ENCODE measurements at regions not wholly inside any gene's neighbourhood (a gene's known extent, or its start where the extent isn't known, plus 50 kb on each side); places are given as distances from the start of the nearest gene placed in this dataset.

DNA sequence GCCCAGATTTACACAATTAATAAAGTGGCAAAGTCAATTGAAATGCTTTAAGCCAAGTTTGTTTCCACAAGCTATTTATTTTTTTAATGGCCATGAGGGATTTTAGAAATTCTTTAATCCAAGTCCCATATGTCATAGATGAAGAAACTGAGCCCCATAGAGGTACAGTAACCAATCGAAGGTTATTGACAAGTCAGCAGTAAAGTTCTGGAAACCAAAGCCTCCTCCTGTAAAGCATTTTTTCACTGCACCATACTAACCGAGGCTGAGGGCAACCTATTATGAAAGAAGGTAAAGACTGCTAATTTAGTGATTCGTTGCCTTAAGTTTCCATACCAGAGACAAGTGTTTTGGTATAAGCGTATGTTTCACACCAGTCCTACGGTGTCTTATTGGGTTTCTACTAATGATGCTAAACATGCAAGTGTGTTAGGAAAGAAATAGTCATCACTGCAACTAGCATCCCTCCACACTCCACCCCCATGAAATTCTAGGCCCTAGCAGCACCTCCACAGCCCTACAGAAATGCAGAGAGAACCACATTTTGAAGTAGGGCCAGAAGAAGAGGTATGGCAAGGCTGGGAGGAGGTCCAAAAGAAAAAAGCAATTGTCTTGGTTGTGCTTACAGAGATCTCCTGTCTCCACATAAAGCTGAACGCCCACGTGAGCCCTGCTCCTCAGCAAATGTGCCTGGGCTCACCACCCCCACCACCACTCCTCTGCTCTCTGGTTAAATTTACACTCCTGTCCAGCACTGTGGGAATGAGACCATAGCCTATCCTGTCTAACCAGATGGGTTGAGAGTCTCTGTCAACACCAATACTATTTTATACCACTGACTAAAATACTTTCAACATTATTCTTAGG is 271.1 kb upstream of the G2E3 start:
- POLR2A ChIA-PET (ENCODE audit: unreplicated experiment) = no interaction called here
- ATAC-seq (no peak), DNase-seq (no peak)
- H3K79me2 ChIP-seq (ENCODE audit: low read length) = no peaks in the 10 kb centered on the region
- intact Hi-C loops (cut with micrococcal nuclease) = no loop called here
- TF ChIP-seq EZH2 (IDR thresholded peaks at IDR 0.05; ENCODE audit: low read length, unreplicated experiment) (no peak), EZH2phosphoT487 (IDR thresholded peaks at IDR 0.05; ENCODE audit: borderline replicate concordance, low read length) (no peak)
- TF ChIP-seq, protein P1, sequence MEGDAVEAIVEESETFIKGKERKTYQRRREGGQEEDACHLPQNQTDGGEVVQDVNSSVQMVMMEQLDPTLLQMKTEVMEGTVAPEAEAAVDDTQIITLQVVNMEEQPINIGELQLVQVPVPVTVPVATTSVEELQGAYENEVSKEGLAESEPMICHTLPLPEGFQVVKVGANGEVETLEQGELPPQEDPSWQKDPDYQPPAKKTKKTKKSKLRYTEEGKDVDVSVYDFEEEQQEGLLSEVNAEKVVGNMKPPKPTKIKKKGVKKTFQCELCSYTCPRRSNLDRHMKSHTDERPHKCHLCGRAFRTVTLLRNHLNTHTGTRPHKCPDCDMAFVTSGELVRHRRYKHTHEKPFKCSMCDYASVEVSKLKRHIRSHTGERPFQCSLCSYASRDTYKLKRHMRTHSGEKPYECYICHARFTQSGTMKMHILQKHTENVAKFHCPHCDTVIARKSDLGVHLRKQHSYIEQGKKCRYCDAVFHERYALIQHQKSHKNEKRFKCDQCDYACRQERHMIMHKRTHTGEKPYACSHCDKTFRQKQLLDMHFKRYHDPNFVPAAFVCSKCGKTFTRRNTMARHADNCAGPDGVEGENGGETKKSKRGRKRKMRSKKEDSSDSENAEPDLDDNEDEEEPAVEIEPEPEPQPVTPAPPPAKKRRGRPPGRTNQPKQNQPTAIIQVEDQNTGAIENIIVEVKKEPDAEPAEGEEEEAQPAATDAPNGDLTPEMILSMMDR (conservative IDR thresholded peaks at IDR 0.05; ENCODE audit: low read depth, low read length) = no peak
- no peaks in the 10 kb centered on the region for H3F3A ChIP-seq (ENCODE audit: low read length, unreplicated experiment)
- no peaks in the 10 kb centered on the region for H4K20me1 ChIP-seq (ENCODE audit: low read length)
- no peak overlapping the region for H3K9ac ChIP-seq (ENCODE audit: low read length)
- H2AFZ ChIP-seq (ENCODE audit: low read length) = no peak overlapping the region
- H3K4me3 ChIP-seq (ENCODE audit: low read length) = no peak overlapping the region
- no peak overlapping the region for H3K27ac ChIP-seq (ENCODE audit: low read length)
- H3K4me1 ChIP-seq (ENCODE audit: insufficient read depth, low read length) = peaks cover 12% of the 10 kb centered on the region; the same call in 1 of the 2 replicates
- no peak overlapping the region for H3K4me2 ChIP-seq (ENCODE audit: low read length)
- no peaks in the 10 kb centered on the region for H3K9me2 ChIP-seq (replicated peaks; ENCODE audit: low read length)
- H3K9me3 ChIP-seq (ENCODE audit: low read length) = no peaks in the 10 kb centered on the region
- BruUV-seq (replicated peaks) = no TSS peak
- CTCF ChIA-PET = no interaction called here
- H3K27me3 ChIP-seq (ENCODE audit: low read length) = no peaks in the 10 kb centered on the region
- H3K36me3 ChIP-seq (ENCODE audit: low read depth, low read length) = no peaks in the 10 kb centered on the region

DNA sequence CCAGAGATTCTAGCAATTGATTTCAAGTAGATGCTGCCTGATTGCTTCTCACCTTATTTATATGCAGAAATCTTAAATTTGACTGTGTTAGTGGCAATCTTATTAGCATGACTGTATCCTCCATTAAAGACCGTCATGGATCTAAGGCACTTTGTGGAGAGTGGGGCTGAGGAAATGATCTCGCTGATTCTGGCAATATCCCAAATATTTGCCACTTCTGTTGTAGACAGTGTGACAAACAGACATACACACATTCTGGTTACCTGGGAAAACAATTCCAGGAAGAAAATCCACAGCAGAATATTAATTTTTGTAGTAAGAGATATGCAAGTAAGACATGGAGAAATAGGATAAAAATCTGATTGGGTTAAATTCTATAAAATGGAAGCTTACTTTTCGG is 269.0 kb upstream of the G2E3 start:
- Histone ChIP-seq H3K79me2 (ENCODE audit: low read length) (no peaks in the 10 kb centered on the region), H3K9ac (ENCODE audit: low read length) (no peak overlapping the region), H3K4me3 (ENCODE audit: low read length) (no peak overlapping the region), H3K9me2 (replicated peaks; ENCODE audit: low read length) (no peaks in the 10 kb centered on the region), H4K20me1 (ENCODE audit: low read length) (no peaks in the 10 kb centered on the region), H3K27ac (ENCODE audit: low read length) (no peak overlapping the region), H2AFZ (ENCODE audit: low read length) (no peak overlapping the region), H3F3A (ENCODE audit: low read length, unreplicated experiment) (no peaks in the 10 kb centered on the region), H3K27me3 (ENCODE audit: low read length) (no peaks in the 10 kb centered on the region), H3K9me3 (ENCODE audit: low read length) (no peaks in the 10 kb centered on the region), H3K4me1 (ENCODE audit: insufficient read depth, low read length) (peaks cover 12% of the 10 kb centered on the region; the same call in 1 of the 2 replicates), H3K4me2 (ENCODE audit: low read length) (no peak overlapping the region), H3K36me3 (ENCODE audit: low read depth, low read length) (no peaks in the 10 kb centered on the region)
- ATAC-seq (no peak), DNase-seq (peak; percentile 14)
- POLR2A ChIA-PET (ENCODE audit: unreplicated experiment) = no interaction called here
- CTCF ChIA-PET = no interaction called here
- intact Hi-C loops (cut with micrococcal nuclease) = no loop called here
- TF ChIP-seq EZH2phosphoT487 (IDR thresholded peaks at IDR 0.05; ENCODE audit: borderline replicate concordance, low read length) = no peak
- no peak for TF ChIP-seq EZH2 (IDR thresholded peaks at IDR 0.05; ENCODE audit: low read length, unreplicated experiment)
- TF ChIP-seq, protein P1 (conservative IDR thresholded peaks at IDR 0.05; ENCODE audit: low read depth, low read length) = no peak
- no TSS peak for BruUV-seq (replicated peaks)

- H3K9ac ChIP-seq (ENCODE audit: low read length) = no peak overlapping the region
- H3K27me3 ChIP-seq (ENCODE audit: low read length) = 0 out of 2 replicates have a peak, but pooled peaks cover 4% of the 10 kb centered on the region
- H3K36me3 ChIP-seq (ENCODE audit: low read depth, low read length) = no peaks in the 10 kb centered on the region
- no peak overlapping the region for H2AFZ ChIP-seq (ENCODE audit: low read length)
- no peak overlapping the region for H3K4me3 ChIP-seq (ENCODE audit: low read length)
- CTCF ChIA-PET = no interaction called here
- H3K27ac ChIP-seq (ENCODE audit: low read length) = no peak overlapping the region
- no peaks in the 10 kb centered on the region for H4K20me1 ChIP-seq (ENCODE audit: low read length)
- intact Hi-C loops (cut with micrococcal nuclease) = no loop called here
- H3F3A ChIP-seq (ENCODE audit: low read length, unreplicated experiment) = no peaks in the 10 kb centered on the region
- peaks cover 12% of the 10 kb centered on the region; the same call in 1 of the 2 replicates for H3K4me1 ChIP-seq (ENCODE audit: insufficient read depth, low read length)
- ATAC-seq (peak; percentile 91), DNase-seq (peak; percentile 87)
- H3K9me3 ChIP-seq (ENCODE audit: low read length) = no peaks in the 10 kb centered on the region
- no peaks in the 10 kb centered on the region for H3K9me2 ChIP-seq (replicated peaks; ENCODE audit: low read length)
- H3K79me2 ChIP-seq (ENCODE audit: low read length) = no peaks in the 10 kb centered on the region
- 0 out of 2 replicates have a peak overlapping the region, but pooled peaks have one; percentile 9 for H3K4me2 ChIP-seq (ENCODE audit: low read length)
- POLR2A ChIA-PET (ENCODE audit: unreplicated experiment) = no interaction called here
- no peak for TF ChIP-seq EZH2phosphoT487 (IDR thresholded peaks at IDR 0.05; ENCODE audit: borderline replicate concordance, low read length)
- no peak for TF ChIP-seq EZH2 (IDR thresholded peaks at IDR 0.05; ENCODE audit: low read length, unreplicated experiment)
- TF ChIP-seq, protein P1 (conservative IDR thresholded peaks at IDR 0.05; ENCODE audit: low read depth, low read length) = no peak
- BruUV-seq (replicated peaks) = no TSS peak
These were observed 267.7 kb upstream of the G2E3 start for GRCh38 chr14:30291216-30291615.
